HG03520 (cell line): ENCODE measurements at regions not wholly inside any gene's neighbourhood (a gene's known extent, or its start where the extent isn't known, plus 50 kb on each side); places are given as distances from the start of the nearest gene placed in this dataset.
"Not testable (repeated sequence)": the region's sequence is repeated elsewhere in the genome, so short reads cannot be mapped to it uniquely, and the experiment has no call there.

Experiments
- ATAC-seq: cut with Tn5 transposase; IDR thresholded peaks from one replicate; pipeline ENCODE4 v1.9.1; 2021; ENCODE audit warnings: mild to moderate bottlenecking, moderate library complexity; ENCODE audit not compliant: unreplicated experiment

DNA sequence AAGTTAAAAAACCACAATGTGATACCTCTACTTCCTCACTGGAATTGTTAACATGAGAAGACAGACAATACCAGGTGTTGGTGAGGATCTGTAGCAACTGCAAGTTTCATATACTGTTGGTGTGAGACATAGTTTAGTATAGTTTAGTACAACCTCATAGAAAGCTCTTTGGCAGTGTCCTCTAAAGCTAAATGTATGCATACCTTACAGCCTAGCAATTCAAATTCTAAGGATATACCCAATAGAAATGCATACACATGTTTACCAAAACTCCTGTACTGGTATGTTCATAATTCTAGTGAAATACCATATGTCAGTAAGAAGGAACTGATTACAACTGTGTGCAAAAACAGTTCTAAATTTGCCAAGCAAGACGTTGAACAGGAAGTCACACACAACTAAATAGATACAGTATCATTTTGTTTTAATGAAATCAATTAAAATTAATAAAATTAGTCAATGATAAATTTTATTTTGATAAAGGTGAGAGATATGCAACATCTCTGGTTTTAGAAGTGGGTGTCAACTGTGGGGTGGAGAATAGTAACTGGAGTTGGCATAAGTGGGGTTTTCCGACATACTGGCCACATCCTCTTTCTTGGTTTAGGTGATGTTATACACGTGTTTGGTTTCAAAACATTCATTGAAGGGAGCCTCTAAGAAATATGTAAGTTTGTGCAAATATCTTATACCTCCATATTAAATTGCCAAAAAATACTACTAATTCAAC lies 450.7 kb downstream of the PTPRC start:
- ATAC-seq = peak; percentile 90

DNA sequence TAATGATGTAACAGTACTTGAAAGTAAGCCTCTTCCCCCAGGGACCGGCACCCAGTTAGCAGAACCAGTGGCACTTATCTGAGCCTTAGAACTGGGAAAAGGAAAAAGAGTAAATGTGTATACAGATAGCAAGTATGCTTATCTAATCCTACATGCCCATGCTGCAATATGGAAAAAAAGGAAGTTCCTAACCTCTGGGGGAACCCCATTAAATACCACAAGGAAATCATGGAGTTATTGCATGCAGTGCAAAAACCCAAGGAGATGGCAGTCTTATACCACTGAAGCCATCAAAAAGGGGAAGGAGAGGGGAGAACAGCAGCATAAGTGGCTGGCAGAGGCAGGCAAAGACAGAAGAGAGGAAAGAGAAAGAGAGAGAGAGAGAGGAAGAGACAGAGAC lies 456.8 kb downstream of the PTPRC start:
- ATAC-seq = not testable (repeated sequence)

DNA sequence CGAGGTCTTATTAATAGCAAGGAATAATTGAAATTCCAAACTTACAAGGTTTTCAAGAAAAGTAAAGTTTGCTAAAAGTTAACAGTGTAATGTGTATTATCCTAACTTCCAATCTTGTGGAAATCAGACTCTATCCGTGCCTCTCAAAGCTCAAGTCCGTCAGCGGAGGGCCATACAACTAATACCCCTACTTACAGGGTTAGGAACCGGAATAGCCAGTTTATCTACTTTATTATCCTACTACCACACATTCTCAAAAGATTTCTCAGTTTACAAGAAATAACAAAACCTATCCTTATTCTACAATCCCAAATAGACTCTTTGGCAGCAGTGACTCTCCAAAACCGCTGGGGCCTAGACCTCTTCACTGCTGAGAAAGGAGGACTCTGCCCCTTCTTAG lies 457.8 kb downstream of the PTPRC start:
- no peak for ATAC-seq

DNA sequence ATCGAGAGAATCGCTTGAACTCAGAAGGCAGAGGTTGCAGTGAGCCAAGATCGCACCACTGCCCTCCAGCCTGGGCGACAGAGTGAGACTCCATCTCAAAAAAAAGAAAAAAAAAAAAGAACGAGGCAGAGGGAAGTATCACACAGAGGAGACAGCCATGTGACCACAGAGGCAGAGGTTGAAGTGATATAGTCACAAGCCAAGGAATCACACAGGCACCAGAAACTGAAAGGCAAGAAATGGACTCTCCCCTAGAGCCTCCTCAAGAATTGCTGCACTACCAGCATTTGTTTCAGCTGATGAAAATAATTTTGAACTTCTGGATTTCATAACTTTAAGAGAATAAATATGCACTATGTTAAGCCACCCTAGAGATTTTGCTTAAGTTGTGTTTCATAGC lies 459.6 kb downstream of the PTPRC start:
- no peak for ATAC-seq

DNA sequence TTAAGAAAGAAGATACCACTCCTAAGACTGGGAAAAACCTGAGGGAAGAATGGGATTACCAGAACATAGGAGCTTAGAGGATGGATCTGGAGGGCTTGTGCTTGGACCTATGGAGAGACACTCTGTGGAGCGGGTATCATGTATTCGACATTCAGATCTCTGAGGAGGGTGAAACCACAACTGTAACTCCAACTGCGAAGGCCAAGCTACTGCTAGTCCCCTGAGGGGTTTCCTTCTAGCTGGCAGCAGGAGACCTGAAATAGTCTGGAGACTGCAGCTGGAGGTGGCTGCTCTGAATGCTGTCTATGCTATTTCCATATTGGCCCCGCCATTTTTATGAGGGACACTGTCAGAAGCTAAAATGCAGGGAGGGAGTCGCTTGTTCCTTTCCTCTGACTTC lies 462.3 kb downstream of the PTPRC start:
- ATAC-seq = no peak

DNA sequence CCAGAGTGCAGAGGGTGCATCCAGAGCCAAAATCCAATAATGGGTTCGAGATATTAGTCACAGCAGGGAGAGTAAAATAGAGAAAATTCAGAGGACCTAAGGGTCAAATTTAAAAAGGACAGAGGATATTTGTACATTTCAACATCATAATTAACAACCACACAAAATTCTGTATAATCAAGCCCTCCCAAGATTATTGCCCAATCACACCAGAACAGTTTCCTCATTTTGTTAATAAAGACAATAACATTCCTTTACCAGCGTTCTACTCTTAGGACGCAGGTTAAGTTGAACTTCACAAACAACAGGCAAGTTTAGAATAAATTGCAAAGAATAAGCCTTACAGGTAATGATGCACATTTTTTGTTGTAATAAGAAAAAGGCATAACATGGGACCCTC lies 462.8 kb downstream of the PTPRC start:
- no peak for ATAC-seq

DNA sequence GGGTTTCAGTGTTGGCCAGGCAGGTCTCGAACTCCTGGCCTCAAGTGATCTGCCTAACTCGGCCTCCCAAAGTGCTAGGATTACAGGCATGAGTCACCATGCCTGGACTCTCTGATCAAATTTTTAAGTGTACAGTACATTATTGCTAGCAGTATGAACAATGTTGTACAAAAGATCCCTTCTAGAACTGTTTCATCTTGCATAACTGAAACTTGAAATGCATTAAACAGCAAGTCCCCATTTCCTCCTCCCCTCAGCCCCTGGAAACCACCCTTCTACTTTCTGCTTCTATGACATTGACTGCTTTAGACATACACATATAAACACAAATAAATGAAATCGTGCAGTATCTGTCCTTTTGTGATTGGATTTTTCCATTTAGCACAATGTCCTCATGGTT lies 463.4 kb downstream of the PTPRC start:
- peak; percentile 69 for ATAC-seq

DNA sequence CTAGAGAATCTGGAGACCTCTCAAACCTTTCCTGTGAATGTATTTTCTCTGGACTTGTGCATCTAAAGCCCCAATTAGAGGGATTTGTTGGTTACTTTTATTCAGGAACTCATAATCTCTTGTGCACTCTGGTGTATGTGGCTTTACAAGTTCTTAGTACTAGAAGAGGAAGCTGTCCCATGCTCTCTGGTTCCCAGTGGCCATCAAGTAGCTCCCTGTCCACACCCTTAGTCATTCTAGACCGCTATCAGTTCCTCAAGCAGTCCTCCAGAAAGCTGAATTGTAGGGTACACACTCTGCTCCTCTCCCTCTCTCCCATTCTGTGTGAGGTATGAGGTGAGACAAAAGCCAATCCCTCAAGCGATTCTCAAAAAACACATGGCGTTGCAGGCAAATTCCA lies 470.3 kb downstream of the PTPRC start:
- ATAC-seq = no peak

DNA sequence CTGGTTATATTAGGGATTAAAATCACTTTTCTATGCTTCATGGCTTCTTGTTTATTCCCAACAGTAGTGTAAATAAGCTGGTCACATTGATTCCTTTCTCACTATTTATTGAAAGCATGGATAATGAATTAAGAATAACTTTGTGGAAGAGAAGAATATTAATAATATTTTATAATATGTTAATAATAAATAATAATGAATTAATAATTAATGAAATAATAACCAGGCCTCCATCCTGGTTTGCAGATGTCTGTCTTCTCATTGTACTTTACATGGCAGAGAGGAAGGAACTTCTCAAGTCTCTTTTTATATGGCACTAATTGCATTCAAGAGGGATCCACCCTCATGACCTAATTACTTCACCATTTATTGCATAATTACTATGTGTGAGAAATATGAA lies 473.5 kb downstream of the PTPRC start:
- no peak for ATAC-seq

DNA sequence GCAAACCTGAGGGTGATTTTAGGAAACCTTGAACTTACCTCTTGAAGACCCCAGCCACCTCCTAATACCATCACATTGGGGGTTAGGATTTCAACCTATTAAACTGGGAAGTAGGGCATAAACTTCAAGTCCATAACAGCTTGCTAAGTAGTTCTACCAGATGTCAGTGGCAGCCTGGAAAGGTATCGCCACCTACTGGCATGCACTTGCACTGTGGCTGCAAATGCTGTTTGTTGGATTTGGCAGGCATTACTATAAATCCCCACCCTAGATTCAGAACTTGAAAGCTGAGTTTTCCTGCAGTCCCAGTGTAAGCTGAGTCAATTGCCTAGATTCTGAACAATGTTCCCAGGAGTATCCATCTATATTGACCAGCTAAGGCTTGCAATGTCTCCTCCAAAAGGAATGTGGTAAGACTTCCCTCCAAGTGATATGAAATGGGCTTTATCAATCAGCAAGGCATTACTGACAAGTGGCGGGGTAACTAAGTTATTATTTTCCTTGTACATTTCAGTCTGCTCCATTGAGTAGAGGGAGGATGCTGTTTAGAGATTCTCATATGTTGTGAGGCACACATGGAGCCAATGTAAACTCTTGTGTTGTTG lies 474.5 kb downstream of the PTPRC start:
- ATAC-seq = no peak

DNA sequence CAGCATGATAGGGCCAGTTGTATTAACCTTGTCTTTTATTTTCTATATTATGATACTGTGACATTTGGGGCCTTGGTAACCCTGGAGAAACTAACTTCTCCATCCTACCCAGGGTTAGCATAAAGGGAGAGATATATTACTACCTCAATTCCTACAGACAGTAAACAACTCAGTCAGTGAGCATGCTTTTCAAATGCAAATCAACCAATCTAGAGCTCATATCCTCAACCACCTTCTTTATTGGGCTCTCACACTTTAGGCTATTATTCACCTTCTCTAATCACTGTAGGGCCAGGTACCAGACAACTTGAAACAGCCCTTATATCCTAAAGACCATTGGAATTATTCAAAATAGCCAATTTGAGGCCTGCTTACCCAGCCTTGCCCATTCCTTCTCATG lies 477.6 kb downstream of the PTPRC start:
- ATAC-seq = no peak

DNA sequence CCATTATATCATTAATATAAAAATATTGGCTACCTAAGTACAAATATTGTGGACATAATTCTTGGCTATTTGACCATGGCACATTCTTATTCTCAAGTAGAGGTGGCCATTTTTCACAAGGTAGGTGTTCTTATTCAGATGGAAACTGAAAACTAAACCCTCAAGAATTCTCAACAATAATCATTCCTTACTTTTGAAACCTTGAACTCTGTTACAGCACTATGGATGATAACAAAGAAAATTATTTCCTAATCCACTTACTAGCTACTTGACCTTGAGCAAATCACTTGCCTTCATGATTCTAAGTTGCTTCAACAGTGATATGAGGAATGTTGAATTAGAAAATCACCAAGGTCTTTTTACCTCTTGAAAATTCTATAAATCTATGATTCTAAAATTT lies 482.2 kb downstream of the PTPRC start:
- ATAC-seq = no peak

DNA sequence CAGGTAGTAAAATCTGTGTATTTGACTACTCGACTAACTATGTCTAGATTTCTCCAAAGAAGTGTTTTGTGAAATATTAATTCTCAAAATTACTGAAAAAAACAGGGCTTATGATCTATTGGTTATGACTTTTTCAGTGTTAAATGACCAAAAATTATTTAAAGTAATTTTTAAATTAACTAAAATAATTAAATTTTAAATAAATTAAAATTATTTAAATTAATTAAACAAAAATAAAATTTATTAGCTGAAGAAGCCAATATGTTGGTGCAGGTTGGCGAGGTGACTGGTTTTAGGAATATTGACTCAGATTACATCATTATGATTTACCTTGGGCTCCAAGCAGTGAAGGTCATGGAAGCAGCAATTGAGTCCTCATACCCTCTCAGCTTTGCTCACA lies 483.2 kb downstream of the PTPRC start:
- no peak for ATAC-seq

DNA sequence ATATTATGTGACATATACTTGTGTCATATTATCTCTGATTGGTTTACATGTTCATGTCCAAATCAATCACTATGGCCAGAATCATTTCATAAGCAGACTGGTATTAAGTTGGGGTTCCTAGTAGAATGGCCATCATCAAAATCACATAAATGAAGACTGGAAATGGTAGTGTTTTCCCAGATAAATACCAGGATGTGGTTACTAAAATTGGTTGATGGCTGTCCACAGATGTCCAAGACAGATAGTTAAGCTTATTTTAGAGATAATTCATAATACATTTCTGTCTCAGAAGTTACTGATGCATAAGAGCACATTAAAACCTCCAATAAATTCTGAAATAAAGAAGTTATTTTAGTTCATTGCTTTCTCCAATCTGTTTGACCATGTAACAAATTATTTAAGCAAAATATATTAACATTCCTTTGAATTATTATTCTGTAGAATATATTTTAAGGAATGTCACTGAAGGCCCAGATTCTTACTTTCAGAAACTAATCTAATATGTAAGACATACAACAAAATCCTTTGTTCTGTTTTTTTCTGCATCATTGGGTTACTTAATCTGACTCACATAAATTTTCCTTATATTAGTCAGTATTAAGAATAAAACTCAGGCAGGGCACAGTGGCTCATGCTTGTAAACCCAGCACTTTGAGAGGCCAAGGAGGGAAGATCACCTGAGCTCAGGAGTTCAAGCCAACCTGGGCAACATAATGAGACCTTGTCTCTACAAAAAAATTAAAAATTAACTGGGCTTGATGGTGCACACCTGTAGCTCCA lies 483.9 kb downstream of the PTPRC start:
- ATAC-seq = no peak

DNA sequence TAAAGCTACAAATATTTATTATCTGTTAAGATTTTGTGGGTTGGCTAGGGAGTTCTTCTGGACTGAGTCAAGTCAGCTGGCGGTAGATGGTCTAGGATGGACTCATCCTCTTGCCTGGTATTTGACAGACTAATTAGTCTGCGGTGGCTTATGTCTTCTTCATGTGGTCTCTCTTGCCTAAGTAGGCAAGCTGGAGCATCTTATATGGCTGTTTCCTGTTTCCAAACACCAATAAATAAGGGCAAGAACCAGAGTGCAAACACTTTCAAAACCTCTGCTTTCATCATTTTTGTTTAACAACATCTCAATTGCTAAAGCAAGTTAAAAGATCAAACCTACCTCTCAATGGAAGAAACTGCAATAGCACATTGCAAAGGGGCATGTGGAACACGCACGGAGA lies 484.8 kb downstream of the PTPRC start:
- no peak for ATAC-seq

DNA sequence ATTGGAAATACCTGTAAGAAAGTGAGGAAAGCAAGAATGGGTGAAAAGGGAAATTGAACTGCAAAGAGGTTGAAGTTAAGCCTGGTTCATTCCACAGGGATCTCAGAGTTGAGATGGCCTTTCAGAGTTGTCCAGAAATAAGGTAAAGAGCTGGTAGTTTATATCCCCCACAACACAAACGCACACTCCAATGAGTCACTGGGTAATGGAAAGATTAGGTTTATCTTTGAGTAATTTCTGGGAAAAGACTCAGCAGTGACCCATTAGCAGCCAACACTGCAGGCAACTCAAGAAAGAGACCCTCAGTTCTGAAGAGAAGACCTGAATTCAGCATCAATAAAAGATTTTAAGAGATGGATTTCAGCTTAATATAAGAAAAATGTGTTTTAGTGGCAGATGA lies 485.5 kb downstream of the PTPRC start:
- no peak for ATAC-seq

DNA sequence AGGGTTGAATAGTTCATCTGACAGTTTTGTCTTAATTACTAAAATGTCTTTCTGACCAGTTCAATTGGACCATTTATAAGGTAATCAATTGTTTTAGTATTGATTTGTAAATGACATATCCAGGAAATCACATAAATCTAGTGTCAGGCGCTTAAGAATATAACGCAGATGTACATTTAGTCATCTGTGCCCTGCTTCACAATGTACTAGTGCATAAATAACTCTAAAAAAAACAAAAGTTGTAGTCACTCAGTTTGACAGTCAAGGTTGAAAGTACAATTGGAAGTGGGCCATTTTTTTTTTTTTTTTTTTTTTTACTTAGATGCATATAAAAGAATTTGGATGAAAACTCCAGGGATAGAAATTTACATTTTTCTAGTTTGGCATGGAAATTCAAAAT lies 490.4 kb downstream of the PTPRC start:
- ATAC-seq = no peak

DNA sequence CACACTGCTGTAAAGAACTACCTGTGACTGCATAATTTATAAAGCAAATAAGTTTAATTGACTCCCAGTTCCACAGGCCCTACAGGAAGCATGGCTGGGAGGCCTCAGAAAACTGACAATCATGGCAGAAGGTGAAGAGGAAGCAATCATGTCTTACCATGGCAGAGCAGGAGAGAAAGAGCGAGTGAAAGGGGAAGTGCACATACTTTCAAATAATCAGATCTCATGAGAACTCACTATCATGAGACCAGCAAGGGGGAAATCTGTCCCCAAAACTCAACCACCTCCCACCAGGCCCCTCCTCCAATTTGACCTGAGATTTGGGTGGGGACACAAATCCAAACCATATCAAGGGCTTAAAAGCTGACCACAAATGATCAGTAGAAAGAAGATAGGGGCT lies 493.2 kb downstream of the PTPRC start:
- no peak for ATAC-seq

DNA sequence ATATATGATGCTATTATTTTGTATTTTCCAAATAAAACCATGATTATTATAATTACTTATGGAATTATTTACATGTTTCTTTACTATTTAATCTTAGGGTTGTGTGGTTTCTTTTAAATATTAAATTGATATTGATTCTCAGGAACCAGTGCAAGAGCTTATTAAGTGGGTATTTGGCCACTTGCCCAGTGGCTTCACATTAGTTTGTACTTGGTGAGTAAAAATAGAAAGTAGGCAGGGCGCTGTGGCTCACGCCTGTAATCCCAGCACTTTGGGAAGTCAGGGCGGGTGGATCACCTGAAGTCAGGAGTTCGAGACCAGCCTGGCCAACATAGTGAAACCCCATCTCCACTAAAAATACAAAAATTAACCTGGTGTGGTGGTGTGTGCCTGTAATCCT lies 497.1 kb downstream of the PTPRC start:
- ATAC-seq = no peak

DNA sequence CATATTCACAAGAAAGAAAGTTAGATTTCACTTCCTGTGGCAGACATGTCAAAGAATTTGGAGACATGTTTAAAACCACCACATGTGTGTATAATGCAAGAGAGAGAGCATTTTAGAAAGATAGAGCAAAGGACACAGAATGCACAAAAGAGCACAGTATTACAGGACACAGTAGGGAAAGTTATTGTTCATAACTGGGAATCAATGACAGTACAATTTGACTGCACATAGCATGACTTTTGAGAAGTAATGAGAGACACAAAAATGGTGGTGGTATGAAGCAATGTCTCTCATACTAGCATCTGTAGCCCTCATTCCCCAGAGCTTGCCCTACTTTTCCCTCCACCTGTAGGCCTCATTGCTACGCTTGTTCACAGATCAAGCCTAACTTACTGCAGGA lies 499.2 kb downstream of the PTPRC start:
- ATAC-seq = no peak

DNA sequence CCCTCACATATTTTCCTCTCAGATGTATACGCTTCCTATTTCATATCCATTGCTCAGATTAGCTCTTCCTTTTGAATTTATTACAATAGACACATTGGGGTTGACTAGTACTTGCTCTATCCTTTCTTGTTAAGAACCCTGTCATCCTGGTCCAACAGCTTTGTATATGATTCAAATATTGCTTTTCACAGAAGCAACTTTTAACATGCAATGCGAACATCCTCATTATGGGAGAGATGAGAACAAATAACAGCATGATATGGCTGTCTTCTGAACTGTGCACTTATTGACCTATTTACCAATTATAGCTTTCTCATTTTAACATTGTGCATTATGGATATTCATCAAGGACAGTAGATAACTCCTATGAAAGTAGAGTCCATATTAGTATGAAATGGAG lies 510.8 kb downstream of the PTPRC start:
- ATAC-seq = no peak

DNA sequence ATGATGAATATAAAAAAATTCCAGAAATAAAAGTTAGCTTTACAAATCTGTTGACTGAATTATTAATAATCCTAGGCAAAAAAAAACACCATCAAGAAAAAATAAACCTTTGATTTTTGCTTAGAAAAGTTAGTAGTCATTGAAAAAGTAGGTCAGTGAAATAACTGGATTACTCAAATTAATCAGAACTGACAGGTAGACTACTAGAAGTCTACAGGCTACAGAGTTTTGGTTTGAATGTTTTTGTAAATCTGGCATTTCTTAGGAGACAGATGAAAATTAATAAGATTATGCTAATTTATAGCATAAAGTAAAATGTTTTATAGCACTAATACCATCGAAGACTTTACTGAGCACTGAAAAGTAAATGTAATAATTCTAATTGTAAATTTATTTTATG lies 511.9 kb downstream of the PTPRC start:
- no peak for ATAC-seq
